ENCODE measurements at regions not wholly inside any gene's neighbourhood (a gene's known extent, or its start where the extent isn't known, plus 50 kb on each side); places are given as distances from the start of the nearest gene placed in this dataset.

- DNase-seq, result no peak
Observed at GRCh38 chrX:110858565-110858964, 62.9 kb upstream of the CHRDL1 start.

- DNase-seq, result peak in 16 of 56 donors; percentile 0 to 7 (median 2)
Observed at GRCh38 chrX:110853610-110854009, 58.0 kb upstream of the CHRDL1 start.

- DNase-seq, result no peak
Observed at GRCh38 chrX:110852180-110852579, 56.6 kb upstream of the CHRDL1 start.

DNA sequence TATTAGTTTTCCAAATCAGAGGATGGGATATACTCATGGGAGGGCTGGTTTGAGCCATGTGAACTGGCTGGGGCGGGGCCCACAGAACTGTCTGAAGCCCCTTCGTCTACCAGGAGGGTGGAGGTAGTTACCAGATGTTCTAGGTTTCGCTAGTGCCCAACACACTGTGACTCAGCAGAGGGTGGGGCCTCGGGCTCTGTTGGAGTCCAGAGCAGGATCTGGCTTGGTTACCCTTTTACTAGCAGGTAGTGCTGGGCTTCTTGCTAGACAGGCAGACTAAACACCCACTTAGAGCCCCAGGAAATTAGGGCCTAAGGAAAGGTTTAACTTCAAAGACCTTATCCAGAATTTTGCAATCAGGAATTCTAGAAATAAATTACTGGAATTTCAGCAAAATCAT, 56.2 kb upstream of the CHRDL1 start:
- no peak for DNase-seq

- no peak for DNase-seq
Observed at GRCh38 chrX:110847334-110847733, 51.7 kb upstream of the CHRDL1 start.

DNA sequence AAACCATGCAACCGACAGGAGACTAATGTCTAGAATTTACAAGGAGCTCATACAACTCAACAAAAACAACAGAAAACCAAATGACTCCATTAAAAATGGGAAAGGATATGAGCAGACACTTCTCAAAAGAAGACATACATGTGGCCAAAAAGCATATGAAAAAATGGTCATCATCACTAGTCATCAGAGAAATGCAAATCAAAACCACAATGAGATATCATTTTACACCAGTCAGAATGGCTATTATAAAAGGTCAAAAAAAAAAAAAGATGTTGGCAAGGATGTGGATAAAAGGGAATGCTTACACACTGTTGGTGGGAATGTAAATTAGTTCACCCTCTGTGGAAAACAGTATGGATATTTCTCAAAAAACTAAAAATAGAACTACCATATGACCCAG, 50.5 kb upstream of the CHRDL1 start:
- no peak for DNase-seq
